GM12878 (cell line): ENCODE measurements at regions not wholly inside any gene's neighbourhood (a gene's known extent, or its start where the extent isn't known, plus 50 kb on each side); places are given as distances from the start of the nearest gene placed in this dataset.

ENCODE experiments used
- ATAC-seq: fragments of 200-7000 bp; cut with Tn5 transposase; 3 replicates; pipeline ENCODE4 v1.9.1; 2020; ENCODE audit warnings: mild to moderate bottlenecking, moderate library complexity
- BruUV-seq: library from RNA; stranded (reverse); fragments of 400-500 nt; replicated peaks from 2 replicates; lab custom pipeline; 2021; lab: Mats Ljungman, UMichigan
- CTCF ChIA-PET: fragments of 300-600 bp; sonication (Branson Sonifier 250); formaldehyde crosslinking; extraction: SDS; loops from one replicate; lab custom pipeline; 2021; ENCODE audit warnings: inconsistent platforms; lab: Yijun Ruan, JAX
- POLR2A ChIA-PET: fragments of 350-600 bp; formaldehyde crosslinking; extraction: SDS; loops from one replicate; lab custom pipeline; 2021; ENCODE audit warnings: inconsistent platforms; lab: Charles Lee
- RAD21 ChIA-PET: fragments of 300-600 bp; sonication (Branson Sonifier 250); formaldehyde crosslinking; loops from one replicate; lab custom pipeline; 2023; ENCODE audit warnings: antibody characterized with exemption; ENCODE audit not compliant: unreplicated experiment; lab: Charles Lee
- SMC1A ChIA-PET: fragments of 300-600 bp; sonication (Branson Sonifier 250); formaldehyde crosslinking; loops from one replicate; lab custom pipeline; 2023; ENCODE audit not compliant: unreplicated experiment, uncharacterized antibody; lab: Charles Lee
- DNase-seq: peaks from one replicate; pipeline ENCODE4 v3.0.0-alpha.2; 2011; ENCODE audit warnings: low read depth, low spot score
- FAIRE-seq: peaks from 3 replicates; lab custom pipeline; 2011; peaks lifted over from hg19 to GRCh38; lab: Jason Lieb, UNC
- H2AFZ ChIP-seq: 2 replicates; pipeline ENCODE4 v1.6.0; 2011; ENCODE audit warnings: low read depth, low read length, control low read depth; ENCODE audit not compliant: control insufficient read depth
- H3K27ac ChIP-seq: 2 replicates; pipeline ENCODE4 v1.5.1; 2011; ENCODE audit warnings: control low read depth; ENCODE audit not compliant: control insufficient read depth, insufficient read depth
- H3K27me3 ChIP-seq, 2 experiments: replicated peaks in 1 of 2; 2 replicates each; pipeline versions ENCODE4 v1.6.0 to v1.6.1; 2011; ENCODE audit warnings: low read length in 1 of 2; ENCODE audit not compliant: control insufficient read depth in 2 of 2, insufficient read depth in 2 of 2
- H3K36me3 ChIP-seq, 2 experiments: 2 replicates each; pipeline ENCODE4 v1.5.1; 2011; ENCODE audit warnings: low read length in 1 of 2; ENCODE audit not compliant: control insufficient read depth in 2 of 2, insufficient read depth in 2 of 2
- H3K4me1 ChIP-seq: 2 replicates; pipeline ENCODE4 v1.6.1; 2011; ENCODE audit warnings: mild to moderate bottlenecking, low read length, moderate library complexity, mixed read lengths; ENCODE audit not compliant: control insufficient read depth, insufficient read depth
- H3K4me2 ChIP-seq: 2 replicates; pipeline ENCODE4 v1.6.0; 2011; ENCODE audit warnings: control low read depth; ENCODE audit not compliant: control insufficient read depth, insufficient read depth
- H3K4me3 ChIP-seq: fragments of 200-600 bp; sonication (generic); 2 replicates; pipeline ENCODE4 v1.5.1; 2016
- H3K79me2 ChIP-seq: 2 replicates; pipeline ENCODE4 v1.6.0; 2011; ENCODE audit warnings: low read length; ENCODE audit not compliant: control insufficient read depth, insufficient read depth
- H3K9ac ChIP-seq: 2 replicates; pipeline ENCODE4 v1.8.0; 2011; ENCODE audit warnings: low read length, control low read depth, mixed read lengths; ENCODE audit not compliant: control insufficient read depth, insufficient read depth
- H3K9me3 ChIP-seq: replicated peaks from 3 replicates; pipeline ENCODE4 v1.5.1; 2011; ENCODE audit warnings: mild to moderate bottlenecking, low read length; ENCODE audit not compliant: control insufficient read depth, insufficient read depth
- H4K20me1 ChIP-seq: 2 replicates; pipeline ENCODE4 v1.6.0; 2011; ENCODE audit not compliant: control insufficient read depth, insufficient read depth
- CEBPB ChIP-seq, 2 experiments: fragments of 150-350 bp in 1 of 2; IDR thresholded peaks; 2 replicates each; pipeline ENCODE4 v1.6.1; 2012 to 2014; ENCODE audit warnings: low read depth in 2 of 2, low read length in 2 of 2, borderline replicate concordance in 1 of 2, inconsistent platforms in 1 of 2
- CHD1 ChIP-seq: IDR thresholded peaks from 2 replicates; pipeline ENCODE4 v1.6.1; 2012; ENCODE audit warnings: low read depth, low read length, improper control_type of control experiment
- HDGF ChIP-seq: fragments of 450-650 bp; IDR thresholded peaks from 2 replicates; pipeline ENCODE4 v1.6.1; 2016; ENCODE audit warnings: antibody characterized with exemption
- MEF2A ChIP-seq: IDR thresholded peaks from 2 replicates; pipeline ENCODE4 v1.6.1; 2011; ENCODE audit warnings: low read depth, mild to moderate bottlenecking, low read length, moderate library complexity; ENCODE audit not compliant: insufficient read depth
- MYC ChIP-seq: IDR thresholded peaks from 2 replicates; pipeline ENCODE4 v1.6.1; 2011; ENCODE audit warnings: mild to moderate bottlenecking, low read length, moderate library complexity, inconsistent platforms; ENCODE audit not compliant: insufficient read depth, insufficient replicate concordance, insufficient read length, severe bottlenecking
- PRDM15 ChIP-seq: fragments of 450-650 bp; formaldehyde crosslinking; IDR thresholded peaks from 2 replicates; pipeline ENCODE4 v1.4.0; 2020; ENCODE audit warnings: mild to moderate bottlenecking, moderate library complexity
- REST ChIP-seq: IDR thresholded peaks from 2 replicates; pipeline ENCODE4 v1.6.1; 2012; ENCODE audit warnings: mild to moderate bottlenecking, low read depth, low read length
- SREBF1 ChIP-seq: IDR thresholded peaks from 2 replicates; pipeline ENCODE4 v1.6.1; 2012; ENCODE audit warnings: mild to moderate bottlenecking, low read length
- USF1 ChIP-seq: IDR thresholded peaks from 2 replicates; pipeline ENCODE4 v1.6.1; 2011; ENCODE audit warnings: borderline replicate concordance, low read depth, mild to moderate bottlenecking, moderate library complexity, mixed read lengths, low read length; ENCODE audit not compliant: insufficient read depth; ENCODE audit errors: extremely low read length
- ZNF274 ChIP-seq: IDR thresholded peaks from one replicate; pipeline ENCODE4 v1.8.0; 2011; ENCODE audit not compliant: insufficient read length, insufficient read depth
- ZNF384 ChIP-seq: IDR thresholded peaks from 2 replicates; pipeline ENCODE4 v1.6.1; 2012; ENCODE audit warnings: low read depth, mild to moderate bottlenecking, low read length, improper control_type of control experiment, borderline replicate concordance
- WGBS: methylation state at CpG from one replicate; pipeline ENCODE4 v1.1.6; 2016; ENCODE audit warnings: low lambda C conversion rate; ENCODE audit not compliant: insufficient replicate concordance, insufficient coverage; ENCODE audit errors: missing lambda C conversion rate; 5-methylcytosine and 5-hydroxymethylcytosine counted together
- in situ Hi-C: fragments of 300-500 bp; cut with MboI; formaldehyde crosslinking; loops from 9 replicates; pipeline ENCODE4 v1.14.3; 2018; ENCODE audit warnings: mixed read lengths
- intact Hi-C: fragments of 100-400 bp; cut with micrococcal nuclease; formaldehyde crosslinking; loops from one replicate; pipeline ENCODE4 v1.14.2; 2022; ENCODE audit not compliant: unreplicated experiment

- TF ChIP-seq USF1 (no peak), SREBF1 (no peak), HDGF (no peak), ZNF384 (no peak)
Observed at GRCh38 chr2:150224321-150224720, 263.1 kb downstream of the RND3 start (continued).

- TF ChIP-seq REST (no peak), CEBPB (IDR thresholded peaks at IDR 0.05; ENCODE audit: borderline replicate concordance in 1 of 2, low read depth in 2 of 2, low read length in 2 of 2) (no peak), MYC (no peak), MEF2A (no peak), ZNF274 (no peak), PRDM15 (CRISPR knock-in tag) (no peak), CHD1 (no peak)
- SMC1A ChIA-PET = interaction anchor here (0.9 kb wide), 1 partner anchor 131 kb away, joined by 3 read pairs; no protein-coding TSS in a partner anchor
- WGBS = 60% methylated on average over 5 of the region's 5 CpGs
Observed at GRCh38 chr2:150222942-150223341, 264.5 kb downstream of the RND3 start.

More at GRCh38 chr2:150222942-150223341, 264.5 kb downstream of the RND3 start:
- ChIA-PET POLR2A (no interaction called here), RAD21 (no interaction called here), CTCF (no interaction called here)
- in situ Hi-C loops (no loop called here), intact Hi-C loops (no loop called here)
- no peaks in the 10 kb centered on the region for H4K20me1 ChIP-seq
- no peak overlapping the region for H3K4me2 ChIP-seq
- H2AFZ ChIP-seq = no peak overlapping the region
- no peak overlapping the region for H3K9ac ChIP-seq
- H3K4me3 ChIP-seq = no peak overlapping the region
- no peaks in the 10 kb centered on the region for H3K9me3 ChIP-seq
- H3K4me1 ChIP-seq = no peaks in the 10 kb centered on the region
- H3K79me2 ChIP-seq = no peaks in the 10 kb centered on the region
- ATAC-seq = no peak
- FAIRE-seq = no peak
- no peak overlapping the region for H3K27ac ChIP-seq
- no peak for DNase-seq
- BruUV-seq = no TSS peak
- H3K27me3 ChIP-seq = no peaks in the 10 kb centered on the region
- no peaks in the 10 kb centered on the region for H3K36me3 ChIP-seq
